Loucy (cell line): ENCODE measurements at regions not wholly inside any gene's neighbourhood (a gene's known extent, or its start where the extent isn't known, plus 50 kb on each side); places are given as distances from the start of the nearest gene placed in this dataset.

Experiments
- EZH2phosphoT487 ChIP-seq: fragments of 200-600 bp; IDR thresholded peaks from 2 replicates; pipeline ENCODE4 v1.6.1; 2018; ENCODE audit warnings: antibody characterized with exemption, mild to moderate bottlenecking, moderate library complexity, borderline replicate concordance
- TF ChIP-seq, protein P1 (sequence below): fragments of 200-600 bp; sonication (generic); conservative IDR thresholded peaks from 2 replicates; pipeline ENCODE4 v1.5.1; 2014; ENCODE audit warnings: mild to moderate bottlenecking, antibody characterized with exemption, low read length

DNA sequence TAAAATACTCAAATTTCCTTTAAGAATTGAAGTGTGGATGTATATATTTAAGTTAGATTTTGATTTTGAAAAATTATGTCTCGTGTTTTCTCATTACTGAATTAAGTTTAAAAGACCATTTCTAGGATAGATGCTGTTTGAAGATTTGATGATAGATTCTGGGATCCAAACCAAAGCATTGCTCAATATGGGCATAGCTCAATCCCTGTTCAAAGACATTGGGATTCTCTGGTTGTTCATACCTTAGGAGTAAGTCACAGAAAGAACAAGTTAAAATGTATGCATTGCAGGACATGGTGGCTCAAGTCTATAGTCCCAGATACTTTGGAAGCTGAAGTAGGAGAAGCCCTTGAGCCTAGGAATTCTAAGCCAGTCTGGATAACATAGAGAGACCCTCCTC, 622.3 kb downstream of the ADCYAP1 start:
- TF ChIP-seq, protein P1, sequence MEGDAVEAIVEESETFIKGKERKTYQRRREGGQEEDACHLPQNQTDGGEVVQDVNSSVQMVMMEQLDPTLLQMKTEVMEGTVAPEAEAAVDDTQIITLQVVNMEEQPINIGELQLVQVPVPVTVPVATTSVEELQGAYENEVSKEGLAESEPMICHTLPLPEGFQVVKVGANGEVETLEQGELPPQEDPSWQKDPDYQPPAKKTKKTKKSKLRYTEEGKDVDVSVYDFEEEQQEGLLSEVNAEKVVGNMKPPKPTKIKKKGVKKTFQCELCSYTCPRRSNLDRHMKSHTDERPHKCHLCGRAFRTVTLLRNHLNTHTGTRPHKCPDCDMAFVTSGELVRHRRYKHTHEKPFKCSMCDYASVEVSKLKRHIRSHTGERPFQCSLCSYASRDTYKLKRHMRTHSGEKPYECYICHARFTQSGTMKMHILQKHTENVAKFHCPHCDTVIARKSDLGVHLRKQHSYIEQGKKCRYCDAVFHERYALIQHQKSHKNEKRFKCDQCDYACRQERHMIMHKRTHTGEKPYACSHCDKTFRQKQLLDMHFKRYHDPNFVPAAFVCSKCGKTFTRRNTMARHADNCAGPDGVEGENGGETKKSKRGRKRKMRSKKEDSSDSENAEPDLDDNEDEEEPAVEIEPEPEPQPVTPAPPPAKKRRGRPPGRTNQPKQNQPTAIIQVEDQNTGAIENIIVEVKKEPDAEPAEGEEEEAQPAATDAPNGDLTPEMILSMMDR = no peak
- TF ChIP-seq EZH2phosphoT487 = no peak
